SK-N-SH (cell line): ENCODE measurements at regions not wholly inside any gene's neighbourhood (a gene's known extent, or its start where the extent isn't known, plus 50 kb on each side); places are given as distances from the start of the nearest gene placed in this dataset.

Experiments used
- IRF3 ChIP-seq: fragments of 150-350 bp; IDR thresholded peaks from 2 replicates; pipeline ENCODE4 v1.6.1; 2016; ENCODE audit warnings: mild to moderate bottlenecking, low read depth, low read length
- MXI1 ChIP-seq: IDR thresholded peaks from 2 replicates; pipeline ENCODE4 v1.6.1; 2012; ENCODE audit warnings: mild to moderate bottlenecking, low read depth, low read length, improper control_type of control experiment
- POLR2AphosphoS5 ChIP-seq: IDR thresholded peaks from 2 replicates; pipeline ENCODE4 v1.6.1; 2012; ENCODE audit warnings: low read depth, low read length
- USF2 ChIP-seq: fragments of 150-350 bp; IDR thresholded peaks from 2 replicates; pipeline ENCODE4 v1.6.1; 2017; ENCODE audit warnings: antibody characterized with exemption, low read length, low read depth, borderline replicate concordance

- TF ChIP-seq IRF3 (no peak), POLR2AphosphoS5 (no peak), USF2 (no peak), MXI1 (no peak)
Measured at GRCh38 chr9:106779796-106780195, 83.2 kb upstream of the ZNF462 start.
